Activated CD4-positive, alpha-beta T cell treated with anti-CD3 and anti-CD28 coated beads for 48 hours (primary cell): ENCODE measurements at regions not wholly inside any gene's neighbourhood (a gene's known extent, or its start where the extent isn't known, plus 50 kb on each side); places are given as distances from the start of the nearest gene placed in this dataset.

Experiments used
- DNase-seq: peaks from one replicate; pipeline ENCODE4 v3.0.0-alpha.2; 2020

GRCh38 chr18:50492097-50492496 is 67.8 kb upstream of the MAPK4 start:
- no peak for DNase-seq

GRCh38 chr18:50494569-50494968 is 65.3 kb upstream of the MAPK4 start:
- no peak for DNase-seq

GRCh38 chr18:50506362-50506761 is 53.5 kb upstream of the MAPK4 start:
- DNase-seq, result no peak

- DNase-seq, result peak; percentile 8
These were observed 52.7 kb upstream of the MAPK4 start for GRCh38 chr18:50507120-50507590.

GRCh38 chr18:50508228-50508627 is 51.7 kb upstream of the MAPK4 start:
- DNase-seq, result no peak

GRCh38 chr18:50509012-50509411 is 50.9 kb upstream of the MAPK4 start:
- DNase-seq, result no peak
